ENCODE measurements at regions not wholly inside any gene's neighbourhood (a gene's known extent, or its start where the extent isn't known, plus 50 kb on each side); places are given as distances from the start of the nearest gene placed in this dataset.

- peaks cover 28% of the 10 kb centered on the region for H3K4me1 ChIP-seq (ENCODE audit: control insufficient read depth, insufficient read depth, low read length)
- H3K27me3 ChIP-seq (ENCODE audit: control insufficient read depth, insufficient read depth, low read length), result no peaks in the 10 kb centered on the region
- H3K4me3 ChIP-seq (ENCODE audit: low read depth, low read length), result no peak overlapping the region
- H3K27ac ChIP-seq (ENCODE audit: low read depth, low read length), result no peak overlapping the region
- no peaks in the 10 kb centered on the region; the same call in 1 of the 2 replicates for H3K36me3 ChIP-seq (ENCODE audit: control insufficient read depth, insufficient read depth, low read length)
- no peak overlapping the region for H3K9ac ChIP-seq (ENCODE audit: low read length)
- no peaks in the 10 kb centered on the region for H3K9me3 ChIP-seq (ENCODE audit: control insufficient read depth, insufficient read depth, low read depth, low read length)
Observed at GRCh38 chr7:22676385-22676784, 50.6 kb upstream of the IL6 start.

GRCh38 chr7:22675917-22676343, 51.1 kb upstream of the IL6 start:
- H3K27me3 ChIP-seq (ENCODE audit: control insufficient read depth, insufficient read depth, low read length), result no peaks in the 10 kb centered on the region
- H3K4me1 ChIP-seq (ENCODE audit: control insufficient read depth, insufficient read depth, low read length), result peaks cover 32% of the 10 kb centered on the region
- no peaks in the 10 kb centered on the region for H3K9me3 ChIP-seq (ENCODE audit: control insufficient read depth, insufficient read depth, low read depth, low read length)
- H3K27ac ChIP-seq (ENCODE audit: low read depth, low read length), result no peak overlapping the region
- no peaks in the 10 kb centered on the region; the same call in 1 of the 2 replicates for H3K36me3 ChIP-seq (ENCODE audit: control insufficient read depth, insufficient read depth, low read length)
- no peak overlapping the region for H3K9ac ChIP-seq (ENCODE audit: low read length)
- H3K4me3 ChIP-seq (ENCODE audit: low read depth, low read length), result no peak overlapping the region

GRCh38 chr7:22675421-22675820, 51.6 kb upstream of the IL6 start:
- H3K9ac ChIP-seq (ENCODE audit: low read length), result no peak overlapping the region
- H3K27me3 ChIP-seq (ENCODE audit: control insufficient read depth, insufficient read depth, low read length), result no peaks in the 10 kb centered on the region
- no peak overlapping the region for H3K27ac ChIP-seq (ENCODE audit: low read depth, low read length)
- H3K9me3 ChIP-seq (ENCODE audit: control insufficient read depth, insufficient read depth, low read depth, low read length), result no peaks in the 10 kb centered on the region
- no peaks in the 10 kb centered on the region; the same call in 1 of the 2 replicates for H3K36me3 ChIP-seq (ENCODE audit: control insufficient read depth, insufficient read depth, low read length)
- H3K4me3 ChIP-seq (ENCODE audit: low read depth, low read length), result no peak overlapping the region
- H3K4me1 ChIP-seq (ENCODE audit: control insufficient read depth, insufficient read depth, low read length), result peaks cover 35% of the 10 kb centered on the region

GRCh38 chr7:22672846-22673680, 53.9 kb upstream of the IL6 start:
- Histone ChIP-seq H3K27me3 (ENCODE audit: control insufficient read depth, insufficient read depth, low read length) (no peaks in the 10 kb centered on the region), H3K27ac (ENCODE audit: low read depth, low read length) (peak overlapping the region; percentile 42; the same call in 1 of the 2 replicates), H3K4me1 (ENCODE audit: control insufficient read depth, insufficient read depth, low read length) (peaks cover 59% of the 10 kb centered on the region), H3K9me3 (ENCODE audit: control insufficient read depth, insufficient read depth, low read depth, low read length) (no peaks in the 10 kb centered on the region), H3K9ac (ENCODE audit: low read length) (peak overlapping the region; percentile 32), H3K4me3 (ENCODE audit: low read depth, low read length) (no peak overlapping the region), H3K36me3 (ENCODE audit: control insufficient read depth, insufficient read depth, low read length) (no peaks in the 10 kb centered on the region)

GRCh38 chr7:22671177-22671879, 55.7 kb upstream of the IL6 start:
- Histone ChIP-seq H3K27ac (ENCODE audit: low read depth, low read length) (no peak overlapping the region; the same call in 1 of the 2 replicates), H3K4me1 (ENCODE audit: control insufficient read depth, insufficient read depth, low read length) (peaks cover 71% of the 10 kb centered on the region), H3K36me3 (ENCODE audit: control insufficient read depth, insufficient read depth, low read length) (no peaks in the 10 kb centered on the region), H3K27me3 (ENCODE audit: control insufficient read depth, insufficient read depth, low read length) (no peaks in the 10 kb centered on the region), H3K4me3 (ENCODE audit: low read depth, low read length) (no peak overlapping the region), H3K9ac (ENCODE audit: low read length) (no peak overlapping the region), H3K9me3 (ENCODE audit: control insufficient read depth, insufficient read depth, low read depth, low read length) (no peaks in the 10 kb centered on the region)

GRCh38 chr7:22670422-22670815, 56.6 kb upstream of the IL6 start:
- H3K9ac ChIP-seq (ENCODE audit: low read length), result no peak overlapping the region
- no peaks in the 10 kb centered on the region for H3K27me3 ChIP-seq (ENCODE audit: control insufficient read depth, insufficient read depth, low read length)
- peaks cover 71% of the 10 kb centered on the region for H3K4me1 ChIP-seq (ENCODE audit: control insufficient read depth, insufficient read depth, low read length)
- H3K27ac ChIP-seq (ENCODE audit: low read depth, low read length), result no peak overlapping the region; the same call in 1 of the 2 replicates
- no peaks in the 10 kb centered on the region; the same call in 1 of the 2 replicates for H3K36me3 ChIP-seq (ENCODE audit: control insufficient read depth, insufficient read depth, low read length)
- no peak overlapping the region for H3K4me3 ChIP-seq (ENCODE audit: low read depth, low read length)
- no peaks in the 10 kb centered on the region for H3K9me3 ChIP-seq (ENCODE audit: control insufficient read depth, insufficient read depth, low read depth, low read length)

GRCh38 chr7:22669692-22670421, 57.1 kb upstream of the IL6 start:
- Histone ChIP-seq H3K4me1 (ENCODE audit: control insufficient read depth, insufficient read depth, low read length) (peaks cover 71% of the 10 kb centered on the region), H3K27ac (ENCODE audit: low read depth, low read length) (peak overlapping the region; percentile 94)

GRCh38 chr7:22668971-22669401, 58.0 kb upstream of the IL6 start:
- no peaks in the 10 kb centered on the region for H3K9me3 ChIP-seq (ENCODE audit: control insufficient read depth, insufficient read depth, low read depth, low read length)
- peaks cover 71% of the 10 kb centered on the region for H3K4me1 ChIP-seq (ENCODE audit: control insufficient read depth, insufficient read depth, low read length)
- 0 out of 2 replicates have a peak overlapping the region, but pooled peaks have one; percentile 13 for H3K4me3 ChIP-seq (ENCODE audit: low read depth, low read length)
- H3K36me3 ChIP-seq (ENCODE audit: control insufficient read depth, insufficient read depth, low read length), result no peaks in the 10 kb centered on the region; the same call in 1 of the 2 replicates
- peak overlapping the region; percentile 58 for H3K9ac ChIP-seq (ENCODE audit: low read length)
- H3K27me3 ChIP-seq (ENCODE audit: control insufficient read depth, insufficient read depth, low read length), result no peaks in the 10 kb centered on the region
- peak overlapping the region; percentile 94 for H3K27ac ChIP-seq (ENCODE audit: low read depth, low read length)

More at GRCh38 chr7:22669692-22670421, 57.1 kb upstream of the IL6 start:
- H3K36me3 ChIP-seq (ENCODE audit: control insufficient read depth, insufficient read depth, low read length), result no peaks in the 10 kb centered on the region; the same call in 1 of the 2 replicates
- H3K4me3 ChIP-seq (ENCODE audit: low read depth, low read length), result no peak overlapping the region
- H3K9me3 ChIP-seq (ENCODE audit: control insufficient read depth, insufficient read depth, low read depth, low read length), result no peaks in the 10 kb centered on the region
- H3K27me3 ChIP-seq (ENCODE audit: control insufficient read depth, insufficient read depth, low read length), result no peaks in the 10 kb centered on the region
- H3K9ac ChIP-seq (ENCODE audit: low read length), result peak overlapping the region; percentile 19

- no peaks in the 10 kb centered on the region for H3K9me3 ChIP-seq (ENCODE audit: control insufficient read depth, insufficient read depth, low read depth, low read length)
- no peaks in the 10 kb centered on the region; the same call in 1 of the 2 replicates for H3K36me3 ChIP-seq (ENCODE audit: control insufficient read depth, insufficient read depth, low read length)
- peaks cover 62% of the 10 kb centered on the region for H3K4me1 ChIP-seq (ENCODE audit: control insufficient read depth, insufficient read depth, low read length)
- H3K27ac ChIP-seq (ENCODE audit: low read depth, low read length), result peak overlapping the region; percentile 94
- no peaks in the 10 kb centered on the region for H3K27me3 ChIP-seq (ENCODE audit: control insufficient read depth, insufficient read depth, low read length)
- peak overlapping the region; percentile 15; the same call in 1 of the 2 replicates for H3K4me3 ChIP-seq (ENCODE audit: low read depth, low read length)
- peak overlapping the region; percentile 78 for H3K9ac ChIP-seq (ENCODE audit: low read length)
Observed at GRCh38 chr7:22667562-22668239, 59.3 kb upstream of the IL6 start.

- Histone ChIP-seq H3K9ac (ENCODE audit: low read length) (peak overlapping the region; percentile 78), H3K36me3 (ENCODE audit: control insufficient read depth, insufficient read depth, low read length) (no peaks in the 10 kb centered on the region; the same call in 1 of the 2 replicates), H3K4me3 (ENCODE audit: low read depth, low read length) (peak overlapping the region; percentile 1; the same call in 1 of the 2 replicates), H3K27me3 (ENCODE audit: control insufficient read depth, insufficient read depth, low read length) (no peaks in the 10 kb centered on the region), H3K27ac (ENCODE audit: low read depth, low read length) (peak overlapping the region; percentile 94), H3K9me3 (ENCODE audit: control insufficient read depth, insufficient read depth, low read depth, low read length) (no peaks in the 10 kb centered on the region), H3K4me1 (ENCODE audit: control insufficient read depth, insufficient read depth, low read length) (peaks cover 62% of the 10 kb centered on the region)
Observed at GRCh38 chr7:22667187-22667561, 59.8 kb upstream of the IL6 start.
